ENCODE measurements at regions not wholly inside any gene's neighbourhood (a gene's known extent, or its start where the extent isn't known, plus 50 kb on each side); places are given as distances from the start of the nearest gene placed in this dataset.

DNA sequence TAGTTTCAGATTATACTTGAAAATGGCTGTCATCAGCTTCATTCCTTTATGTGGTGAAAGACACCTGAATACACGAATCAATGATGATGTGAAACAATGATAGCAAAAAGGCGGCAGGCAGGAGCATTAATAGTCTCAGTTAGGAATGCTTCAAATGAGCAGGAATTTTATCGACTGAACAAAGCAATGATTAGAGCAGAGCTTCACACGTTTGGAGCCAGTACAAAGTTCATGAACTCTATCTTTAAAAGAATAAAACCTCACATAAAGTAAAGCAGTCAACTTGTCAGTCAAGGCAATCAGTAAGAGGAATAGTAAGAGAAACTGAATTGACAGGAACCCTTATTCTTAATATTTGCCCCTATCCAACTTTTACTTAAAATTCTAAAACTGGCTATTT, 78.4 kb upstream of the SERTAD2 start:
- H4K91ac ChIP-seq (replicated peaks; ENCODE audit: insufficient read length, low read length): no peak overlapping the region
- H3K4me1 ChIP-seq (replicated peaks in 1 of 4; ENCODE audit: control insufficient read depth in 3 of 4, insufficient read depth in 4 of 4, low read length in 3 of 4): peaks cover 0 to 6% (median 0%) of the 10 kb centered on the region in 4 experiments; a peak in 3 of 7 replicates
- no peak overlapping the region for H2AK5ac ChIP-seq (ENCODE audit: low read depth, low read length)
- no peaks in the 10 kb centered on the region for H3K79me1 ChIP-seq (ENCODE audit: low read depth, low read length)
- H3K4ac ChIP-seq (replicated peaks; ENCODE audit: insufficient read length, low read depth, low read length): no peak overlapping the region
- H2BK15ac ChIP-seq (ENCODE audit: low read length): no peak overlapping the region
- H4K8ac ChIP-seq (ENCODE audit: extremely low read depth, insufficient read depth, low read length): no peak overlapping the region
- no peak overlapping the region for H2BK5ac ChIP-seq (ENCODE audit: low read depth, low read length)
- H3K9me3 ChIP-seq (ENCODE audit: insufficient read depth in 2 of 2, low read depth in 1 of 2, low read length in 1 of 2): no peaks in the 10 kb centered on the region
- H4K5ac ChIP-seq (ENCODE audit: insufficient read length, low read depth, low read length): no peak overlapping the region
- no peak overlapping the region for H3K18ac ChIP-seq (ENCODE audit: extremely low read depth, low read length)
- no peak overlapping the region for H3K23ac ChIP-seq (ENCODE audit: insufficient read length)
- H3K9ac ChIP-seq (replicated peaks in 1 of 4; ENCODE audit: extremely low read depth in 1 of 4, low read depth in 3 of 4, low read length in 3 of 4): no peak overlapping the region
- no peak overlapping the region for H2BK120ac ChIP-seq (replicated peaks; ENCODE audit: low read depth, low read length)
- H3K14ac ChIP-seq (ENCODE audit: insufficient read length): no peak overlapping the region
- no peaks in the 10 kb centered on the region; a peak in 1 of 8 replicates for H3K36me3 ChIP-seq (ENCODE audit: control insufficient read depth in 2 of 4, insufficient read depth in 4 of 4, low read length in 3 of 4)
- POLR2A ChIA-PET (ENCODE audit: partially characterized antibody): no interaction called here
- H3K27me3 ChIP-seq (replicated peaks in 1 of 4; ENCODE audit: control insufficient read depth in 3 of 4, extremely low read depth in 1 of 4, insufficient read depth in 3 of 4, low read length in 3 of 4): no peaks in the 10 kb centered on the region
- no peaks in the 10 kb centered on the region for H4K20me1 ChIP-seq (replicated peaks in 1 of 2; ENCODE audit: control insufficient read depth in 1 of 2, insufficient read depth in 2 of 2, low read length in 2 of 2)
- H2AFZ ChIP-seq (ENCODE audit: low read length): no peak overlapping the region
- H3K56ac ChIP-seq (replicated peaks; ENCODE audit: insufficient read length, low read depth, low read length): no peak overlapping the region
- H3K4me3 ChIP-seq (ENCODE audit: extremely low read depth in 1 of 4, insufficient read depth in 2 of 4, low read depth in 3 of 4, low read length in 4 of 4): no peak overlapping the region
- no peak overlapping the region for H2BK20ac ChIP-seq (ENCODE audit: low read length)
- no peak overlapping the region for H2BK12ac ChIP-seq (ENCODE audit: low read depth, low read length)
- no peak for FAIRE-seq
- H3K23me2 ChIP-seq (ENCODE audit: low read depth, low read length): no peaks in the 10 kb centered on the region
- 85% methylated on average over 4 of the region's 4 CpGs; no CpG with 5 or more reads in 1 of the 2 experiments for WGBS, 2 experiments (ENCODE audit: extremely low coverage in 1 of 2, insufficient coverage in 1 of 2, insufficient read length in 1 of 2, insufficient replicate concordance in 2 of 2, low coverage in 1 of 2, low lambda C conversion rate in 2 of 2, missing lambda C conversion rate in 1 of 2)
- H3K79me2 ChIP-seq (ENCODE audit: control insufficient read depth in 1 of 2, insufficient read depth in 2 of 2, low read length in 2 of 2): no peaks in the 10 kb centered on the region
- no peak overlapping the region for H3K4me2 ChIP-seq (ENCODE audit: insufficient read depth in 1 of 2, low read depth in 2 of 2, low read length in 2 of 2)
- CTCF ChIA-PET (ENCODE audit: partially characterized antibody): interaction anchor here (1.1 kb wide), 1 partner anchor 61 kb away, joined by 3 read pairs; no protein-coding TSS in a partner anchor
- DNase-seq (ENCODE audit: low read depth in 1 of 2, low spot score in 2 of 2): no peak
- H3K27ac ChIP-seq (ENCODE audit: low read depth, low read length): no peak overlapping the region
- no peak for TF ChIP-seq JUN (IDR thresholded peaks at IDR 0.05; ENCODE audit: low read depth, low read length)
- TF ChIP-seq BRCA1 (IDR thresholded peaks at IDR 0.05; ENCODE audit: low read depth, low read length): no peak
- TF ChIP-seq CHD2 (IDR thresholded peaks at IDR 0.05; ENCODE audit: low read length): no peak
- TF ChIP-seq, protein P1, sequence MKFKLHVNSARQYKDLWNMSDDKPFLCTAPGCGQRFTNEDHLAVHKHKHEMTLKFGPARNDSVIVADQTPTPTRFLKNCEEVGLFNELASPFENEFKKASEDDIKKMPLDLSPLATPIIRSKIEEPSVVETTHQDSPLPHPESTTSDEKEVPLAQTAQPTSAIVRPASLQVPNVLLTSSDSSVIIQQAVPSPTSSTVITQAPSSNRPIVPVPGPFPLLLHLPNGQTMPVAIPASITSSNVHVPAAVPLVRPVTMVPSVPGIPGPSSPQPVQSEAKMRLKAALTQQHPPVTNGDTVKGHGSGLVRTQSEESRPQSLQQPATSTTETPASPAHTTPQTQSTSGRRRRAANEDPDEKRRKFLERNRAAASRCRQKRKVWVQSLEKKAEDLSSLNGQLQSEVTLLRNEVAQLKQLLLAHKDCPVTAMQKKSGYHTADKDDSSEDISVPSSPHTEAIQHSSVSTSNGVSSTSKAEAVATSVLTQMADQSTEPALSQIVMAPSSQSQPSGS (IDR thresholded peaks at IDR 0.05; ENCODE audit: low read length): no peak
- TF ChIP-seq NANOG (IDR thresholded peaks at IDR 0.05; ENCODE audit: insufficient read depth, low read depth, low read length, poor library complexity, severe bottlenecking): no peak
- no peak for TF ChIP-seq EP300 (IDR thresholded peaks at IDR 0.05; ENCODE audit: borderline replicate concordance in 1 of 2, low read depth in 2 of 2, low read length in 2 of 2)
- TF ChIP-seq BCL11A (IDR thresholded peaks at IDR 0.05; ENCODE audit: low read depth in 2 of 2, low read length in 2 of 2): no peak
- no peak for TF ChIP-seq TAF1 (IDR thresholded peaks at IDR 0.05; ENCODE audit: low read depth, low read length)
- TF ChIP-seq, protein P2, sequence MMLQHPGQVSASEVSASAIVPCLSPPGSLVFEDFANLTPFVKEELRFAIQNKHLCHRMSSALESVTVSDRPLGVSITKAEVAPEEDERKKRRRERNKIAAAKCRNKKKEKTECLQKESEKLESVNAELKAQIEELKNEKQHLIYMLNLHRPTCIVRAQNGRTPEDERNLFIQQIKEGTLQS (IDR thresholded peaks at IDR 0.05; ENCODE audit: insufficient read depth, low read depth, low read length): no peak
- TF ChIP-seq CHD1 (IDR thresholded peaks at IDR 0.05; ENCODE audit: low read depth, low read length): no peak
- no peak for TF ChIP-seq CREB1 (IDR thresholded peaks at IDR 0.05)
- TF ChIP-seq RXRA (IDR thresholded peaks at IDR 0.05; ENCODE audit: insufficient read depth, low read depth, low read length): no peak
- TF ChIP-seq SRF (IDR thresholded peaks at IDR 0.05; ENCODE audit: low read depth, low read length): no peak

Data from H1 (cell line).